ENCODE measurements at regions not wholly inside any gene's neighbourhood (a gene's known extent, or its start where the extent isn't known, plus 50 kb on each side); places are given as distances from the start of the nearest gene placed in this dataset.

- Histone ChIP-seq H3K23ac (ENCODE audit: low read length) (no peak overlapping the region), H3K27me3 (ENCODE audit: insufficient read depth, low read length, poor library complexity) (no peaks in the 10 kb centered on the region), H2BK120ac (ENCODE audit: low read depth, low read length) (no peak overlapping the region), H2AK5ac (ENCODE audit: low read length) (no peak overlapping the region), H4K5ac (ENCODE audit: low read length) (no peak overlapping the region), H3K4me3 (ENCODE audit: low read length) (no peak overlapping the region), H3K4me1 (ENCODE audit: control insufficient read depth, low read depth, low read length) (no peaks in the 10 kb centered on the region), H3K4me2 (ENCODE audit: low read length) (no peak overlapping the region), H2BK5ac (ENCODE audit: low read length) (no peak overlapping the region), H3K56ac (ENCODE audit: low read length) (no peak overlapping the region), H3K9ac (ENCODE audit: low read length) (no peak overlapping the region), H3K79me1 (ENCODE audit: low read length) (no peaks in the 10 kb centered on the region), H3K27ac (ENCODE audit: low read depth, low read length) (no peak overlapping the region), H2BK15ac (replicated peaks; ENCODE audit: low read depth) (peak overlapping the region; percentile 5), H4K8ac (ENCODE audit: low read depth, low read length) (no peak overlapping the region), H3K4ac (ENCODE audit: low read depth, low read length) (no peak overlapping the region), H3K79me2 (ENCODE audit: control insufficient read depth, insufficient read depth, low read length) (no peaks in the 10 kb centered on the region), H3K18ac (ENCODE audit: low read length) (no peak overlapping the region), H3K36me3 (ENCODE audit: control insufficient read depth, insufficient read depth, low read length) (no peaks in the 10 kb centered on the region)
- DNase-seq = no peak
- no CpG with 5 or more reads among the region's 1 CpG for WGBS (ENCODE audit: extremely low coverage, insufficient coverage, low lambda C conversion rate)
These were observed 209.2 kb downstream of the C7orf25 start for GRCh38 chr7:42702647-42703046.

GRCh38 chr7:42700406-42701327 lies 211.2 kb downstream of the C7orf25 start:
- H3K36me3 ChIP-seq (ENCODE audit: control insufficient read depth, insufficient read depth, low read length) = no peaks in the 10 kb centered on the region
- no CpG with 5 or more reads among the region's 6 CpGs for WGBS (ENCODE audit: extremely low coverage, insufficient coverage, low lambda C conversion rate)
- H2BK5ac ChIP-seq (ENCODE audit: low read length) = no peak overlapping the region
- no peak overlapping the region for H3K4ac ChIP-seq (ENCODE audit: low read depth, low read length)
- no peak overlapping the region for H4K5ac ChIP-seq (ENCODE audit: low read length)
- H3K27me3 ChIP-seq (ENCODE audit: insufficient read depth, low read length, poor library complexity) = no peaks in the 10 kb centered on the region
- H2AK5ac ChIP-seq (ENCODE audit: low read length) = no peak overlapping the region
- no peak overlapping the region for H2BK15ac ChIP-seq (replicated peaks; ENCODE audit: low read depth)
- no peak overlapping the region for H4K8ac ChIP-seq (ENCODE audit: low read depth, low read length)
- no peak overlapping the region for H3K4me3 ChIP-seq (ENCODE audit: low read length)
- no peaks in the 10 kb centered on the region for H3K4me1 ChIP-seq (ENCODE audit: control insufficient read depth, low read depth, low read length)
- peak; percentile 18 for DNase-seq
- no peak overlapping the region for H3K27ac ChIP-seq (ENCODE audit: low read depth, low read length)
- H2BK120ac ChIP-seq (ENCODE audit: low read depth, low read length) = no peak overlapping the region
- H3K18ac ChIP-seq (ENCODE audit: low read length) = no peak overlapping the region
- no peak overlapping the region for H3K9ac ChIP-seq (ENCODE audit: low read length)
- no peaks in the 10 kb centered on the region for H3K79me1 ChIP-seq (ENCODE audit: low read length)
- no peak overlapping the region for H3K56ac ChIP-seq (ENCODE audit: low read length)
- no peaks in the 10 kb centered on the region for H3K79me2 ChIP-seq (ENCODE audit: control insufficient read depth, insufficient read depth, low read length)
- H3K23ac ChIP-seq (ENCODE audit: low read length) = no peak overlapping the region
- H3K4me2 ChIP-seq (ENCODE audit: low read length) = no peak overlapping the region

- peak overlapping the region; percentile 28 for H2BK15ac ChIP-seq (replicated peaks; ENCODE audit: low read depth)
- no peak overlapping the region for H4K8ac ChIP-seq (ENCODE audit: low read depth, low read length)
- no peak overlapping the region for H2AK5ac ChIP-seq (ENCODE audit: low read length)
- no peaks in the 10 kb centered on the region for H3K4me1 ChIP-seq (ENCODE audit: control insufficient read depth, low read depth, low read length)
- no peak overlapping the region for H3K4me2 ChIP-seq (ENCODE audit: low read length)
- H2BK5ac ChIP-seq (ENCODE audit: low read length) = no peak overlapping the region
- no peak overlapping the region for H3K23ac ChIP-seq (ENCODE audit: low read length)
- H2BK120ac ChIP-seq (ENCODE audit: low read depth, low read length) = peak overlapping the region; percentile 82
- H3K79me2 ChIP-seq (ENCODE audit: control insufficient read depth, insufficient read depth, low read length) = no peaks in the 10 kb centered on the region
- H3K36me3 ChIP-seq (ENCODE audit: control insufficient read depth, insufficient read depth, low read length) = no peaks in the 10 kb centered on the region
- H3K4ac ChIP-seq (ENCODE audit: low read depth, low read length) = peak overlapping the region; percentile 81
- no CpG with 5 or more reads among the region's 11 CpGs for WGBS (ENCODE audit: extremely low coverage, insufficient coverage, low lambda C conversion rate)
- DNase-seq = peak; percentile 89
- H4K5ac ChIP-seq (ENCODE audit: low read length) = no peak overlapping the region
- no peak overlapping the region for H3K9ac ChIP-seq (ENCODE audit: low read length)
- H3K27ac ChIP-seq (ENCODE audit: low read depth, low read length) = peak overlapping the region; percentile 42
- H3K18ac ChIP-seq (ENCODE audit: low read length) = peak overlapping the region; percentile 87
- H3K79me1 ChIP-seq (ENCODE audit: low read length) = no peaks in the 10 kb centered on the region
- no peaks in the 10 kb centered on the region for H3K27me3 ChIP-seq (ENCODE audit: insufficient read depth, low read length, poor library complexity)
- H3K4me3 ChIP-seq (ENCODE audit: low read length) = no peak overlapping the region
- H3K56ac ChIP-seq (ENCODE audit: low read length) = no peak overlapping the region
These were observed 212.3 kb downstream of the C7orf25 start for GRCh38 chr7:42699380-42700178.

- Histone ChIP-seq H3K36me3 (ENCODE audit: control insufficient read depth, insufficient read depth, low read length) (no peaks in the 10 kb centered on the region), H3K9ac (ENCODE audit: low read length) (no peak overlapping the region), H2BK15ac (replicated peaks; ENCODE audit: low read depth) (no peak overlapping the region), H3K4ac (ENCODE audit: low read depth, low read length) (peak overlapping the region; percentile 81), H3K56ac (ENCODE audit: low read length) (no peak overlapping the region), H3K4me3 (ENCODE audit: low read length) (no peak overlapping the region), H3K27me3 (ENCODE audit: insufficient read depth, low read length, poor library complexity) (no peaks in the 10 kb centered on the region), H3K18ac (ENCODE audit: low read length) (peak overlapping the region; percentile 87), H3K79me2 (ENCODE audit: control insufficient read depth, insufficient read depth, low read length) (no peaks in the 10 kb centered on the region), H3K23ac (ENCODE audit: low read length) (no peak overlapping the region), H2BK120ac (ENCODE audit: low read depth, low read length) (peak overlapping the region; percentile 88), H3K4me1 (ENCODE audit: control insufficient read depth, low read depth, low read length) (no peaks in the 10 kb centered on the region), H3K27ac (ENCODE audit: low read depth, low read length) (no peak overlapping the region), H4K5ac (ENCODE audit: low read length) (no peak overlapping the region), H2BK5ac (ENCODE audit: low read length) (no peak overlapping the region), H2AK5ac (ENCODE audit: low read length) (no peak overlapping the region), H3K79me1 (ENCODE audit: low read length) (no peaks in the 10 kb centered on the region), H3K4me2 (ENCODE audit: low read length) (no peak overlapping the region), H4K8ac (ENCODE audit: low read depth, low read length) (no peak overlapping the region)
- WGBS (ENCODE audit: extremely low coverage, insufficient coverage, low lambda C conversion rate) = no CpG with 5 or more reads among the region's 7 CpGs
- DNase-seq = no peak
These were observed 213.1 kb downstream of the C7orf25 start for GRCh38 chr7:42698600-42699374.

DNA sequence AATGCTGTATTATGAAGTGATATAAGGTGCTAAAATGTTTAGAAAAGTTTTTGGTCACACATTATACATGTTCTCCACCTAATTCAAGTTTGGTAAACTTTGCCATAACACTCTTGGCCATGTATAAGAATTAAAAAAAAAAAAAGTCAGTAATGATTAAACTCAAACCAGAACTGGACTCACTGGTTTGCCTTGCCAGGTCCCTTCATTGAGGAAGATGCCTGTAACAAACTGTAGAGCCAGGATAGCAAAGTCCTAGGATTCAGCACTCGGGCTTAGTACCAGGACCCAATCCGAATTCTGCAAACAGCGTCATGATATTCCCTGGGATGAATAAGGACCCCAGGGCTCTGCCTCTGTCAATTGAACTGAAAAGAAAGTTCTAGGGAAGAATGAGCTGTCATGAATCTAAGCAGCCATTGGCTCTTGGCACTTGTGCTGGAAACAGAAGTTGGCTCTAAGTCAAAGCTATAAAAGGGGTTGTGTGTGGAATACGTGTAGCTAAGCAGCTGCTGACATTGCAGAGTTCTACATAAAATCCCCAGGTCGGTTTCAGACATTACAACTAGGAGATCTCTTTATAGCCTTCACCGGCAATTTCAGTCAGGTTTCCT lies 216.9 kb downstream of the C7orf25 start:
- Histone ChIP-seq H3K9ac (ENCODE audit: low read length) (no peak overlapping the region), H3K56ac (ENCODE audit: low read length) (no peak overlapping the region), H3K4me1 (ENCODE audit: control insufficient read depth, low read depth, low read length) (no peaks in the 10 kb centered on the region), H3K4me2 (ENCODE audit: low read length) (no peak overlapping the region), H3K18ac (ENCODE audit: low read length) (no peak overlapping the region), H3K4me3 (ENCODE audit: low read length) (no peak overlapping the region), H2BK15ac (replicated peaks; ENCODE audit: low read depth) (no peak overlapping the region), H3K23ac (ENCODE audit: low read length) (no peak overlapping the region), H3K4ac (ENCODE audit: low read depth, low read length) (no peak overlapping the region), H2BK120ac (ENCODE audit: low read depth, low read length) (no peak overlapping the region), H3K36me3 (ENCODE audit: control insufficient read depth, insufficient read depth, low read length) (no peaks in the 10 kb centered on the region), H2BK5ac (ENCODE audit: low read length) (no peak overlapping the region), H2AK5ac (ENCODE audit: low read length) (no peak overlapping the region), H3K79me1 (ENCODE audit: low read length) (no peaks in the 10 kb centered on the region), H3K27me3 (ENCODE audit: insufficient read depth, low read length, poor library complexity) (no peaks in the 10 kb centered on the region), H3K79me2 (ENCODE audit: control insufficient read depth, insufficient read depth, low read length) (no peaks in the 10 kb centered on the region), H4K8ac (ENCODE audit: low read depth, low read length) (no peak overlapping the region), H3K27ac (ENCODE audit: low read depth, low read length) (no peak overlapping the region), H4K5ac (ENCODE audit: low read length) (no peak overlapping the region)
- no peak for DNase-seq
- no CpG with 5 or more reads among the region's 6 CpGs for WGBS (ENCODE audit: extremely low coverage, insufficient coverage, low lambda C conversion rate)

Data from mesendoderm (in vitro differentiated cells).